CD4-positive, alpha-beta memory T cell (primary cell): ENCODE measurements at regions not wholly inside any gene's neighbourhood (a gene's known extent, or its start where the extent isn't known, plus 50 kb on each side); places are given as distances from the start of the nearest gene placed in this dataset.
"Not testable (repeated sequence)": the region's sequence is repeated elsewhere in the genome, so short reads cannot be mapped to it uniquely, and the experiment has no call there.

Experiments used
- CTCF ChIA-PET: fragments of 350-600 bp; sonication (Branson Sonifier 250); formaldehyde crosslinking; loops from one replicate; lab custom pipeline; 2021; ENCODE audit warnings: inconsistent platforms; ENCODE audit not compliant: partially characterized antibody; lab: Charles Lee
- POLR2A ChIA-PET: fragments of 350-600 bp; sonication (Branson Sonifier 250); formaldehyde crosslinking; loops from one replicate; lab custom pipeline; 2021; ENCODE audit not compliant: partially characterized antibody; lab: Charles Lee
- DNase-seq, 5 donors: peaks; one replicate each; pipeline versions ENCODE4 v3.0.0 to v3.0.0-alpha.2; 2020 to 2022; ENCODE audit warnings: mixed read lengths in 1 of 5
- H3K27ac ChIP-seq: one replicate; pipeline ENCODE4 v1.7.0; 2013; ENCODE audit warnings: low read depth, low read length
- H3K27me3 ChIP-seq: 2 replicates; pipeline ENCODE4 v1.7.0; 2013; ENCODE audit warnings: mild to moderate bottlenecking, low read length, moderate library complexity; ENCODE audit not compliant: insufficient read depth
- H3K36me3 ChIP-seq: 2 replicates; pipeline ENCODE4 v1.7.0; 2013; ENCODE audit warnings: mild to moderate bottlenecking, low read length, moderate library complexity; ENCODE audit not compliant: insufficient read depth
- H3K4me1 ChIP-seq: 2 replicates; pipeline ENCODE4 v1.7.0; 2013; ENCODE audit warnings: mild to moderate bottlenecking, low read length, moderate library complexity; ENCODE audit not compliant: insufficient read depth
- H3K4me3 ChIP-seq, 2 donors: one replicate each; pipeline ENCODE4 v1.7.0; 2013; ENCODE audit warnings: low read length in 2 of 2, mild to moderate bottlenecking in 1 of 2
- H3K9me3 ChIP-seq, 2 donors: one replicate each; pipeline ENCODE4 v1.7.0; 2013; ENCODE audit warnings: low read length in 2 of 2, control low read depth in 1 of 2; ENCODE audit not compliant: control insufficient read depth in 1 of 2
- H3K27ac Mint-ChIP-seq, 7 donors: one replicate each; pipeline ENCODE4 v1.8.0; 2020 to 2021; ENCODE audit warnings: mixed read lengths in 7 of 7, mild to moderate bottlenecking in 6 of 7, inconsistent platforms in 3 of 7, moderate library complexity in 3 of 7
- H3K27me3 Mint-ChIP-seq, 2 donors: one replicate each; pipeline ENCODE4 v1.8.0; 2020 to 2021; ENCODE audit warnings: mixed read lengths in 2 of 2
- H3K36me3 Mint-ChIP-seq, 2 donors: one replicate each; pipeline ENCODE4 v1.8.0; 2020 to 2021; ENCODE audit warnings: mixed read lengths in 2 of 2, inconsistent platforms in 1 of 2, mild to moderate bottlenecking in 1 of 2
- H3K4me1 Mint-ChIP-seq, 4 donors: one replicate each; pipeline ENCODE4 v1.8.0; 2020 to 2021; ENCODE audit warnings: mixed read lengths in 4 of 4, mild to moderate bottlenecking in 1 of 4
- H3K4me3 Mint-ChIP-seq, 8 donors: one replicate each; pipeline ENCODE4 v1.8.0; 2020 to 2021; ENCODE audit warnings: mixed read lengths in 8 of 8, mild to moderate bottlenecking in 7 of 8, moderate library complexity in 6 of 8, inconsistent platforms in 3 of 8
- H3K9me3 Mint-ChIP-seq, 8 donors: one replicate each; pipeline ENCODE4 v1.8.0; 2020 to 2021; ENCODE audit warnings: mixed read lengths in 8 of 8, mild to moderate bottlenecking in 5 of 8, inconsistent platforms in 3 of 8, moderate library complexity in 1 of 8
- intact Hi-C: fragments of 100-400 bp; cut with micrococcal nuclease; formaldehyde crosslinking; loops from one replicate; pipeline ENCODE4 v1.15.1; 2023

- H3K27me3 ChIP-seq, CTCF ChIA-PET, H3K27ac ChIP-seq, intact Hi-C loops, H3K36me3 Mint-ChIP-seq, POLR2A ChIA-PET, H3K36me3 ChIP-seq, H3K9me3 Mint-ChIP-seq, H3K9me3 ChIP-seq: not testable (repeated sequence)
- Histone ChIP-seq H3K4me1 (peaks cover 13% of the 10 kb centered on the region), H3K4me3 (peak overlapping the region in 1 of 2 donors; percentile 80)
- H3K27ac Mint-ChIP-seq = peak overlapping the region in 5 of 7 donors; percentile 30 to 92 (median 69)
- H3K4me1 Mint-ChIP-seq = peaks cover 5 to 28% (median 18%) of the 10 kb centered on the region in 4 donors
- peaks cover 17 to 26% of the 10 kb centered on the region in 2 donors for H3K27me3 Mint-ChIP-seq
- DNase-seq = peak in 1 of 5 donors; percentile 31
- H3K4me3 Mint-ChIP-seq = peak overlapping the region; percentile 87 to 96 (median 91)
Measured at GRCh38 chr20:25852968-25853717, 156.5 kb upstream of the ZNF337 start.

DNA sequence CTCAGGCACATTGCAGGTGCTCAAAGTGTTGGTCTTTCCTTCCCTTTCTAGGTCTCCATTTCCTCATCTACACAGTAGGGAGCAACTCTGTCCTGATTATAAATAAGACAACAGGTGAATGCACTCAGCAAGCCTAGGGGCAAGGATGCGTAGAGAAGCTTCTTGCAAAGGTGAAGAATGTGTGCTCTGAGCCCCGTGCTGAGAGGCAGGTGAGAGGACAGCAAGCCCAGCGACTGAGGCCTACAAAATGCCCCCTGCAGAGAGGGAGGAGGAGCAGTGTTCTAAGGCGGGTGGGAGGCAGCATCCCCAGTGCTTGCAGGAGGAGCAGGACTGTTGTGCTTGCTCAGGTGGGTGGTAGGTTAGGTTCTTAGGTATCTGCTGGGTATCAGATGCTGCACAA is 153.5 kb upstream of the ZNF337 start:
- peaks cover 4 to 19% (median 11%) of the 10 kb centered on the region in 4 donors for H3K4me1 Mint-ChIP-seq
- H3K4me3 ChIP-seq, CTCF ChIA-PET, H3K9me3 Mint-ChIP-seq, H3K27ac Mint-ChIP-seq, H3K27me3 ChIP-seq, H3K4me1 ChIP-seq, H3K9me3 ChIP-seq, H3K27ac ChIP-seq, intact Hi-C loops, H3K36me3 ChIP-seq, POLR2A ChIA-PET, H3K36me3 Mint-ChIP-seq, DNase-seq, H3K27me3 Mint-ChIP-seq, H3K4me3 Mint-ChIP-seq: not testable (repeated sequence)

GRCh38 chr20:25848222-25848621 is 151.6 kb upstream of the ZNF337 start:
- H3K4me3 ChIP-seq = no peak overlapping the region
- H3K27me3 ChIP-seq = no peaks in the 10 kb centered on the region
- Mint-ChIP-seq H3K27ac (no peak overlapping the region), H3K36me3 (no peaks in the 10 kb centered on the region), H3K4me3 (no peak overlapping the region), H3K9me3 (no peaks in the 10 kb centered on the region), H3K27me3 (peaks cover 2 to 3% of the 10 kb centered on the region in 2 donors), H3K4me1 (peaks cover 2 to 6% (median 5%) of the 10 kb centered on the region in 4 donors)
- H3K4me1 ChIP-seq = peaks cover 3% of the 10 kb centered on the region
- POLR2A ChIA-PET = no interaction called here
- DNase-seq = no peak
- intact Hi-C loops = no loop called here
- no peak overlapping the region for H3K27ac ChIP-seq
- CTCF ChIA-PET = no interaction called here
- H3K9me3 ChIP-seq = no peaks in the 10 kb centered on the region
- no peaks in the 10 kb centered on the region for H3K36me3 ChIP-seq

GRCh38 chr20:25844640-25845039 is 148.0 kb upstream of the ZNF337 start:
- H3K4me3 Mint-ChIP-seq, H3K36me3 ChIP-seq, H3K27ac Mint-ChIP-seq, POLR2A ChIA-PET, H3K9me3 ChIP-seq, intact Hi-C loops, CTCF ChIA-PET, H3K4me3 ChIP-seq, H3K27me3 ChIP-seq, H3K4me1 ChIP-seq, DNase-seq, H3K36me3 Mint-ChIP-seq, H3K27ac ChIP-seq, H3K27me3 Mint-ChIP-seq, H3K4me1 Mint-ChIP-seq, H3K9me3 Mint-ChIP-seq: not testable (repeated sequence)

DNA sequence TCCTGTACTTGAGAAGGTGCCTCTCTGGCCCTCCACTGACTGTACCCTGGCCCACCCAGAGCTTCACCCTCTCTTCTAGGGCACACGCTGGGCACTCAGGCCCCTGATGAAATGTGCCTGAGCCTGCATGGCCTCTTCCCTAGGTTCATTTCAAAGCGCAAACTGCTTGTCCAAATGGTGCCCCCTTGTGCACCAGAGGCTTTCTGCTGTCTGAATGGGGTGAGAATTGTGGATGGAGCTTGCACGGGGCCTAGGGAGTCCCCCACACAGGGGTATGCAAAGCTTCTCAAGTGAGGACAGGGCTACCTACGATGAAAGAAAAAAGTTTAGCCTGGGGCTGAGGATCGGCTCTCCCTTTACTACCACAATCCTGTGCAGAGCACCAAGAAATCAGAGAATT is 116.9 kb upstream of the ZNF337 start:
- H3K4me3 Mint-ChIP-seq, H3K36me3 ChIP-seq, H3K4me1 ChIP-seq, H3K27ac Mint-ChIP-seq, intact Hi-C loops, H3K36me3 Mint-ChIP-seq, POLR2A ChIA-PET, H3K27ac ChIP-seq, H3K4me1 Mint-ChIP-seq, H3K27me3 ChIP-seq, H3K4me3 ChIP-seq, H3K27me3 Mint-ChIP-seq, CTCF ChIA-PET, DNase-seq, H3K9me3 ChIP-seq, H3K9me3 Mint-ChIP-seq: not testable (repeated sequence)

GRCh38 chr20:25798174-25798993 is 101.7 kb upstream of the ZNF337 start:
- H3K27me3 Mint-ChIP-seq, H3K9me3 ChIP-seq, H3K27ac ChIP-seq, H3K4me3 ChIP-seq, intact Hi-C loops, H3K27ac Mint-ChIP-seq, POLR2A ChIA-PET, H3K4me1 Mint-ChIP-seq, H3K4me1 ChIP-seq, H3K9me3 Mint-ChIP-seq, H3K27me3 ChIP-seq, H3K36me3 Mint-ChIP-seq, H3K36me3 ChIP-seq, H3K4me3 Mint-ChIP-seq, DNase-seq, CTCF ChIA-PET: not testable (repeated sequence)

DNA sequence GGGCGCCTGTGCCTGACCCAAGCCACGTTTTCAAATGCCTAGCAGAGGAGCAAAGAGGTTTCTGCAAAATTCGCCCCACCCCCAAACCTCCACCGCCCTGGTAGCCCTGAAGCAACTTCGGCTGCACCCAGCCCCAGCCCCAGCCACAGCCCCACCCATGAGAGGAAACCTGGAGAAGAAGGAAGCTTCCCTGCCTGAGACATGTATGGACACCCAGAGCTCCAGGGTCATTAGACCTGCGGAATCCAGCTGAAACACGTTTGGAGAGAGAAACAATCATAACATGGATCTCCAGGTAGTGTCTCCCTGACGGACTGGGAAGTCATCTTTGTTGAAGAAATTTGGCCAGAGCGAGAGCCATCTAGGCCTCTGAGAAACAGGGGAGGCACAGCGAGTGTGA is 100.4 kb upstream of the ZNF337 start:
- CTCF ChIA-PET, POLR2A ChIA-PET, H3K27me3 Mint-ChIP-seq, H3K9me3 Mint-ChIP-seq, H3K27me3 ChIP-seq, H3K9me3 ChIP-seq, H3K4me1 Mint-ChIP-seq, DNase-seq, H3K4me3 Mint-ChIP-seq, H3K36me3 Mint-ChIP-seq, H3K36me3 ChIP-seq, H3K4me3 ChIP-seq, H3K27ac Mint-ChIP-seq, intact Hi-C loops, H3K27ac ChIP-seq, H3K4me1 ChIP-seq: not testable (repeated sequence)
